SK-N-SH (cell line): ENCODE measurements at regions not wholly inside any gene's neighbourhood (a gene's known extent, or its start where the extent isn't known, plus 50 kb on each side); places are given as distances from the start of the nearest gene placed in this dataset.

Experiments used
- EP300 ChIP-seq, 2 experiments: IDR thresholded peaks; 2 replicates each; pipeline versions ENCODE4 v1.4.0 to v1.6.1; 2012; ENCODE audit warnings: borderline replicate concordance in 1 of 2, low read depth in 1 of 2, low read length in 1 of 2
- GABPA ChIP-seq: IDR thresholded peaks from 2 replicates; pipeline ENCODE4 v1.4.0; 2012; ENCODE audit warnings: low read depth, mild to moderate bottlenecking
- MXI1 ChIP-seq: IDR thresholded peaks from 2 replicates; pipeline ENCODE4 v1.6.1; 2012; ENCODE audit warnings: mild to moderate bottlenecking, low read depth, low read length, improper control_type of control experiment
- POLR2AphosphoS5 ChIP-seq: IDR thresholded peaks from 2 replicates; pipeline ENCODE4 v1.6.1; 2012; ENCODE audit warnings: low read depth, low read length
- RAD21 ChIP-seq: IDR thresholded peaks from 2 replicates; pipeline ENCODE4 v1.6.1; 2012; ENCODE audit warnings: mild to moderate bottlenecking, low read length
- SIN3A ChIP-seq: IDR thresholded peaks from 2 replicates; pipeline ENCODE4 v1.6.1; 2012; ENCODE audit warnings: low read depth, mild to moderate bottlenecking, low read length, moderate library complexity, borderline replicate concordance
- TF ChIP-seq, protein P1 (sequence below): fragments of 150-350 bp; IDR thresholded peaks from 2 replicates; pipeline ENCODE4 v1.6.1; 2016; ENCODE audit warnings: mild to moderate bottlenecking, low read depth, low read length
- TF ChIP-seq, protein P2 (sequence below): fragments of 200-600 bp; sonication (generic); IDR thresholded peaks from 2 replicates; pipeline ENCODE4 v1.6.1; 2017; ENCODE audit warnings: antibody characterized with exemption, mild to moderate bottlenecking, moderate library complexity

DNA sequence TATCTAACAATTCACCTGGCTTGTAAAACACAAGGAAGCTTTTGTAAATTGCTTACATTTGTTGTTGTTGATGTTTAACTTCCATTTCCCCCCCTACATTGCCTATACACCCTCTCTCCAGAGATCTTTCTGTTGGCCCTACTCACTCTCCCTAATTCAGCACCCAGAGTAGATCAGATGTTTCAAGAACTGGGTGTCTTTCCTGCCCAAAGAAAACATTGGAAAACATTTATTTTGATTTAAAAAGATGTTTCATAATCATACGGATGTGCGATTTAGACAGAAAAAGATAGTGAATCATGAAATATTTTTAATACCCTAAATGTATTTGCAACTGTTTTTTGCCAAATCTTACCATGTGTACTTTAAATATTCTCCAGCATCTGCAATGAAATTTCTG lies 446.4 kb upstream of the RGS6 start:
- TF ChIP-seq MXI1 = no peak
- TF ChIP-seq POLR2AphosphoS5 = no peak
- TF ChIP-seq RAD21 = no peak
- TF ChIP-seq, protein P1, sequence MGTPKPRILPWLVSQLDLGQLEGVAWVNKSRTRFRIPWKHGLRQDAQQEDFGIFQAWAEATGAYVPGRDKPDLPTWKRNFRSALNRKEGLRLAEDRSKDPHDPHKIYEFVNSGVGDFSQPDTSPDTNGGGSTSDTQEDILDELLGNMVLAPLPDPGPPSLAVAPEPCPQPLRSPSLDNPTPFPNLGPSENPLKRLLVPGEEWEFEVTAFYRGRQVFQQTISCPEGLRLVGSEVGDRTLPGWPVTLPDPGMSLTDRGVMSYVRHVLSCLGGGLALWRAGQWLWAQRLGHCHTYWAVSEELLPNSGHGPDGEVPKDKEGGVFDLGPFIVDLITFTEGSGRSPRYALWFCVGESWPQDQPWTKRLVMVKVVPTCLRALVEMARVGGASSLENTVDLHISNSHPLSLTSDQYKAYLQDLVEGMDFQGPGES = no peak
- TF ChIP-seq, protein P2, sequence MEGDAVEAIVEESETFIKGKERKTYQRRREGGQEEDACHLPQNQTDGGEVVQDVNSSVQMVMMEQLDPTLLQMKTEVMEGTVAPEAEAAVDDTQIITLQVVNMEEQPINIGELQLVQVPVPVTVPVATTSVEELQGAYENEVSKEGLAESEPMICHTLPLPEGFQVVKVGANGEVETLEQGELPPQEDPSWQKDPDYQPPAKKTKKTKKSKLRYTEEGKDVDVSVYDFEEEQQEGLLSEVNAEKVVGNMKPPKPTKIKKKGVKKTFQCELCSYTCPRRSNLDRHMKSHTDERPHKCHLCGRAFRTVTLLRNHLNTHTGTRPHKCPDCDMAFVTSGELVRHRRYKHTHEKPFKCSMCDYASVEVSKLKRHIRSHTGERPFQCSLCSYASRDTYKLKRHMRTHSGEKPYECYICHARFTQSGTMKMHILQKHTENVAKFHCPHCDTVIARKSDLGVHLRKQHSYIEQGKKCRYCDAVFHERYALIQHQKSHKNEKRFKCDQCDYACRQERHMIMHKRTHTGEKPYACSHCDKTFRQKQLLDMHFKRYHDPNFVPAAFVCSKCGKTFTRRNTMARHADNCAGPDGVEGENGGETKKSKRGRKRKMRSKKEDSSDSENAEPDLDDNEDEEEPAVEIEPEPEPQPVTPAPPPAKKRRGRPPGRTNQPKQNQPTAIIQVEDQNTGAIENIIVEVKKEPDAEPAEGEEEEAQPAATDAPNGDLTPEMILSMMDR = no peak
- no peak for TF ChIP-seq EP300 (IDR thresholded peaks at IDR 0.05; ENCODE audit: borderline replicate concordance in 1 of 2, low read depth in 1 of 2, low read length in 1 of 2)
- no peak for TF ChIP-seq SIN3A
- TF ChIP-seq GABPA = no peak
